Thymus (tissue), 11 donors: ENCODE measurements at regions not wholly inside any gene's neighbourhood (a gene's known extent, or its start where the extent isn't known, plus 50 kb on each side); places are given as distances from the start of the nearest gene placed in this dataset.

Source experiments
- DNase-seq, 9 donors: peaks; one replicate each; pipeline ENCODE4 v3.0.0-alpha.2; 2013; ENCODE audit warnings: low spot score in 9 of 9, low read depth in 6 of 9, missing footprints in 1 of 9
- H3K27ac ChIP-seq, 2 donors: one replicate each; pipeline ENCODE4 v1.5.1; 2013; ENCODE audit warnings: control low read depth in 1 of 2, low read depth in 1 of 2, low read length in 1 of 2, mild to moderate bottlenecking in 1 of 2, moderate library complexity in 1 of 2
- H3K27me3 ChIP-seq, 2 donors: one replicate each; pipeline ENCODE4 v1.5.1; 2013; ENCODE audit warnings: low read length in 1 of 2; ENCODE audit not compliant: control insufficient read depth in 2 of 2, insufficient read depth in 1 of 2
- H3K36me3 ChIP-seq, 2 donors: one replicate each; pipeline ENCODE4 v1.5.1; 2013; ENCODE audit warnings: low read length in 1 of 2, mild to moderate bottlenecking in 1 of 2, moderate library complexity in 1 of 2; ENCODE audit not compliant: control insufficient read depth in 2 of 2, insufficient read depth in 2 of 2
- H3K4me1 ChIP-seq, 2 donors: one replicate each; pipeline ENCODE4 v1.5.1; 2013; ENCODE audit warnings: low read length in 2 of 2; ENCODE audit not compliant: control insufficient read depth in 2 of 2, insufficient read depth in 2 of 2
- H3K4me3 ChIP-seq, 2 donors: one replicate each; pipeline ENCODE4 v1.5.1; 2013; ENCODE audit warnings: low read length in 2 of 2, control low read depth in 1 of 2, mild to moderate bottlenecking in 1 of 2
- H3K9me3 ChIP-seq, 2 donors: one replicate each; pipeline ENCODE4 v1.5.1; 2013; ENCODE audit warnings: low read length in 1 of 2, mild to moderate bottlenecking in 1 of 2; ENCODE audit not compliant: control insufficient read depth in 2 of 2, insufficient read depth in 1 of 2
- WGBS: extraction: QIAGEN DNeasy Blood & Tissue Kit; methylation state at CpG from one replicate; pipeline ENCODE4 v1.1.7; 2013; 5-methylcytosine and 5-hydroxymethylcytosine counted together
- donor health status: healthy.

DNA sequence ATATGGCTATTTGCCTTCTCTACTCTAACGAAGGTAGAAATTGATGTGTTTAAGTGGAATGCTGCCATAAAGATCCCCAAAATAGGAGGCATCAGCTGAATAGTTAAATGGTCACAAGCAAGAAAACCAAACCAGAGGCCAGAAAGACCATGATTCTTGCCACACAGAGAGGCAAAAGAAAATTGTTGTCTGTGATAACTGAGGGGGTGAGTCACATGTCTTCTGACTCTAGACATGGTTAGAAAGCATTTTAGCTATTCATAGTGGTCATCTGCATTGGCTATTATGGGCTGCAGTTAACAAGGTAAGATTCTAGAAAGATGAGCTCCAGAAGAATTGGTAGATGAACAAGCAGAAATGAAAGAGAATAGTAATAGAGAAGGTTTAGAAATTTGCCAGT, 361.4 kb upstream of the NPSR1 start:
- H3K4me3 ChIP-seq: no peak overlapping the region
- no peaks in the 10 kb centered on the region for H3K4me1 ChIP-seq
- no peak for DNase-seq
- H3K9me3 ChIP-seq: no peaks in the 10 kb centered on the region
- no peak overlapping the region for H3K27ac ChIP-seq
- 93% methylated on average over 1 of the region's 1 CpG for WGBS
- no peaks in the 10 kb centered on the region for H3K36me3 ChIP-seq
- H3K27me3 ChIP-seq: no peaks in the 10 kb centered on the region

DNA sequence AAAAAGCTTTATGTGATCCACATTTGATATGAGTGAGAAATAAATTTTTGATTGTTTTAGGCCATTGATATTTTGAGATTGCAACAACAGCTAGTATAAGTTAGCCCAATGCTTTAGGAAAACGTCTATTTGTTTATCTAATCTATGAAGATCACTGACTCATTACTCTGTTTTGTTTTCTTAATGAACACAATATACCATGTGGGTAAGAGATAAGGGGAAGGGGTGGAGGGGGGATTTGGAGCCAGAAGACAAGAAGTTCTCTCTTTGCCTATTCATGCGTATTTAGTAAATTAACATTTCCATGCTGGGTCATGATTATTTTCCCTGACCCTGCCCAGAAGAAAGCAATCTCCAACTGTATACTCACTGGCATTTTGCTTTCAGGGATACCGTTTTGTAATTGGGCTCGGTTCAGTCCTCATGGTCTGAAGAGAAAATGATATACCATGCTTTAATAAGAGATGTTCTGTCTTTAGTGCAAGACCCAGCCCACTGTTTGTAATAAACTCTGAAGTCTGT, 359.5 kb upstream of the NPSR1 start:
- 64% methylated on average over 4 of the region's 4 CpGs for WGBS
- Histone ChIP-seq H3K4me3 (no peak overlapping the region), H3K36me3 (no peaks in the 10 kb centered on the region), H3K27ac (no peak overlapping the region), H3K4me1 (no peaks in the 10 kb centered on the region), H3K27me3 (no peaks in the 10 kb centered on the region), H3K9me3 (no peaks in the 10 kb centered on the region)
- no peak for DNase-seq

- no peak for DNase-seq
- H3K27me3 ChIP-seq: no peaks in the 10 kb centered on the region
- H3K27ac ChIP-seq: no peak overlapping the region
- H3K4me1 ChIP-seq: no peaks in the 10 kb centered on the region
- no peak overlapping the region for H3K4me3 ChIP-seq
- no peaks in the 10 kb centered on the region for H3K9me3 ChIP-seq
- WGBS: 93% methylated on average over 4 of the region's 4 CpGs
- H3K36me3 ChIP-seq: no peaks in the 10 kb centered on the region
These were observed 359.0 kb upstream of the NPSR1 start for GRCh38 chr7:34299066-34299465.

GRCh38 chr7:34307540-34307939, 350.5 kb upstream of the NPSR1 start:
- WGBS: 77% methylated on average over 1 of the region's 1 CpG
- H3K4me1 ChIP-seq: no peaks in the 10 kb centered on the region
- H3K4me3 ChIP-seq: no peak overlapping the region
- DNase-seq: no peak
- no peak overlapping the region for H3K27ac ChIP-seq
- peaks cover 0 to 3% of the 10 kb centered on the region in 2 donors for H3K9me3 ChIP-seq
- no peaks in the 10 kb centered on the region for H3K36me3 ChIP-seq
- no peaks in the 10 kb centered on the region for H3K27me3 ChIP-seq

- no peaks in the 10 kb centered on the region for H3K36me3 ChIP-seq
- no peak overlapping the region for H3K4me3 ChIP-seq
- 91% methylated on average over 8 of the region's 8 CpGs for WGBS
- H3K9me3 ChIP-seq: peaks cover 0 to 3% of the 10 kb centered on the region in 2 donors
- no peak overlapping the region for H3K27ac ChIP-seq
- no peaks in the 10 kb centered on the region for H3K27me3 ChIP-seq
- no peak for DNase-seq
- no peaks in the 10 kb centered on the region for H3K4me1 ChIP-seq
These were observed 349.4 kb upstream of the NPSR1 start for GRCh38 chr7:34308595-34308994.

DNA sequence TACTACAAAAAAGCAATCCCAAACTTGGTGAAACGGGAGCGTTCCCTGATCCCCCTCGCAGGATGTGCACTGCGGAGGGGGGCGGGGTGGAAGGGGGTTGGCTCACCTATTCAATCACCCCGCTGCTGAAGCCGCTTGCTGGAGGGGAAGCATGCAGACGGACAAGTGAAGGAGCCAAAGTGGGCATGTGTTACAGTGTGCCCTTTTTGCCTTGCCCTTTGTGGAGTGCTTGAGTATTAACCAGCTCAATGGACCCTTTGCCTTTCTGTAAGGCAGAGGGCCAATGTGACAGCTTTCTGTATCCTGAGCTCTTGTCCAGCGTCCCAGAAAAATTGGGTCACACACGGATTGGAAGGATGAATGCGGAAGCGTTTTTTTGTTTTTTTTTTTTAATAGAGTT, 348.9 kb upstream of the NPSR1 start:
- Histone ChIP-seq H3K9me3 (peaks cover 0 to 3% of the 10 kb centered on the region in 2 donors), H3K4me1 (no peaks in the 10 kb centered on the region), H3K36me3 (no peaks in the 10 kb centered on the region), H3K27ac (no peak overlapping the region), H3K4me3 (no peak overlapping the region), H3K27me3 (no peaks in the 10 kb centered on the region)
- 97% methylated on average over 12 of the region's 12 CpGs for WGBS
- DNase-seq: no peak

- Histone ChIP-seq H3K27me3 (no peaks in the 10 kb centered on the region), H3K4me1 (no peaks in the 10 kb centered on the region), H3K9me3 (peaks cover 0 to 3% of the 10 kb centered on the region in 2 donors), H3K27ac (no peak overlapping the region), H3K36me3 (no peaks in the 10 kb centered on the region), H3K4me3 (no peak overlapping the region)
- 96% methylated on average over 19 of the region's 19 CpGs for WGBS
- no peak for DNase-seq
These were observed 348.4 kb upstream of the NPSR1 start for GRCh38 chr7:34309584-34309983.

- Histone ChIP-seq H3K4me3 (no peak overlapping the region), H3K4me1 (no peaks in the 10 kb centered on the region), H3K27me3 (no peaks in the 10 kb centered on the region), H3K36me3 (no peaks in the 10 kb centered on the region), H3K27ac (no peak overlapping the region), H3K9me3 (peaks cover 0 to 3% of the 10 kb centered on the region in 2 donors)
- WGBS: 63% methylated on average over 3 of the region's 3 CpGs
- no peak for DNase-seq
These were observed 346.4 kb upstream of the NPSR1 start for GRCh38 chr7:34311591-34311990.

DNA sequence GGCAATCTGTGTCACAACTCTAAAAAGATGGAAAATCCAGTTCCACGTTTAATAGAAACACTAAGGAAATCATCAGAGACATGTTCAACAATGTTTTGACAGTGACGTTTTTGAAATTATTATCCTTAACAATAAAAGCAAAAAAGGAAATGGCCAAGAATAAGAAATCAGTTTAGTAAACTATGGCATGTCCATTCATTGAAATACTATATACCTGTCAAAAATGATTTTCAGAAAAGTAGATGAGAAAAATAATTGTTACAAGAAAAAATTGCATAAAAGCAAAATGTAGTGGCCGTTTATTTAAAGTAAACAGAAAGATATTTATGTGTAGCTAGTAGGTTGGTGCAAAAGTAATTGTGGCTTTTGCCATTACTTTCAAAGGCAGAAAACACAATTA, 345.4 kb upstream of the NPSR1 start:
- H3K36me3 ChIP-seq: no peaks in the 10 kb centered on the region
- no peaks in the 10 kb centered on the region for H3K4me1 ChIP-seq
- no peak overlapping the region for H3K4me3 ChIP-seq
- no peak for DNase-seq
- 91% methylated on average over 3 of the region's 3 CpGs for WGBS
- no peaks in the 10 kb centered on the region for H3K27me3 ChIP-seq
- peaks cover 0 to 3% of the 10 kb centered on the region in 2 donors for H3K9me3 ChIP-seq
- no peak overlapping the region for H3K27ac ChIP-seq

DNA sequence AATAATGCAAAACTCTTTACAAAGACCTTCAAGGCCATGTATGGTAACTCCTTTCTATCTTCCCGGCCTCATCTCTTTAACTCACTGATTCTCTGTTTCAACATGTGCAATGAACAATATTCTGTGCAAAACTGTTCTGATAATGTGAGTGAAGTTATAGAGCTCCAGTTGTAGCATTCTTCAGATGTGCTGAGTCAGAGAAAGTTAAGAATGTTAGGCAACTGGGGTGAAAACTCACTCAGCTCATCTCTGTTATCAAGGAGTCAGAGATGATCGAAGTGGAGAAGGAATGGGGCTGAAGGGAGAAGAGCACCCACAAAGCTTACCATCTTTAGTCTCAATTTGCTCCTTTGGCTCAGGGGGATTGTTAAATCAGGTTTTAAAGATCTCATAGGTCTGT, 344.7 kb upstream of the NPSR1 start:
- H3K9me3 ChIP-seq: peaks cover 0 to 3% of the 10 kb centered on the region in 2 donors
- WGBS: 97% methylated on average over 2 of the region's 2 CpGs
- no peaks in the 10 kb centered on the region for H3K36me3 ChIP-seq
- DNase-seq: no peak
- H3K27me3 ChIP-seq: no peaks in the 10 kb centered on the region
- no peak overlapping the region for H3K4me3 ChIP-seq
- H3K27ac ChIP-seq: no peak overlapping the region
- H3K4me1 ChIP-seq: no peaks in the 10 kb centered on the region
